Middle frontal gyrus (tissue), 1 donor: ENCODE measurements at regions not wholly inside any gene's neighbourhood (a gene's known extent, or its start where the extent isn't known, plus 50 kb on each side); places are given as distances from the start of the nearest gene placed in this dataset.
A peak's percentile ranks its signal among the peaks of the same experiment; 100 is the strongest.
"Not testable (repeated sequence)": the region's sequence is repeated elsewhere in the genome, so short reads cannot be mapped to it uniquely, and the experiment has no call there.

Experiments
- DNase-seq: peaks from one replicate; pipeline ENCODE4 v3.0.0-alpha.2; 2015; ENCODE audit warnings: low spot score; ENCODE audit errors: extremely low spot score

- DNase-seq, result no peak
These were observed 375.0 kb upstream of the CCNH start for GRCh38 chr5:87787625-87788256.

DNA sequence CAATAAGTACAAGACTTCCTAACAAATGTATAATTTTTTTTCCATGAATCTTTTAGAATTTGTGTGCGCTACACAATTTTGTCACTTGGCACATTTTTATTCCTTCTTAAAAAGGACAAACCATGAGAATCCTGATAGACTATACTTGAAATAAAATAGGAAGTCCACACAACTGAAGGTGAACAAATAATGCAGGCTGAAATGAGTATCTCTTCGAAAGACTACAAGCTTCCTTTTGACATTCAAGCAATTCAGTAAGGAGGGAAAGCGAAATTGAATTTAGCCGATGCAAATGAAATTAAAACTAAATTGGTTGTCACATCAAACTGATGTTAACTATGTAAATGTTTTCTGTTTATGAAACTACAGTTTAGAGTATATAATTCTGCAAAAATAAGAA lies 374.4 kb upstream of the CCNH start:
- no peak for DNase-seq

GRCh38 chr5:87786471-87786870 lies 373.7 kb upstream of the CCNH start:
- DNase-seq, result no peak

DNA sequence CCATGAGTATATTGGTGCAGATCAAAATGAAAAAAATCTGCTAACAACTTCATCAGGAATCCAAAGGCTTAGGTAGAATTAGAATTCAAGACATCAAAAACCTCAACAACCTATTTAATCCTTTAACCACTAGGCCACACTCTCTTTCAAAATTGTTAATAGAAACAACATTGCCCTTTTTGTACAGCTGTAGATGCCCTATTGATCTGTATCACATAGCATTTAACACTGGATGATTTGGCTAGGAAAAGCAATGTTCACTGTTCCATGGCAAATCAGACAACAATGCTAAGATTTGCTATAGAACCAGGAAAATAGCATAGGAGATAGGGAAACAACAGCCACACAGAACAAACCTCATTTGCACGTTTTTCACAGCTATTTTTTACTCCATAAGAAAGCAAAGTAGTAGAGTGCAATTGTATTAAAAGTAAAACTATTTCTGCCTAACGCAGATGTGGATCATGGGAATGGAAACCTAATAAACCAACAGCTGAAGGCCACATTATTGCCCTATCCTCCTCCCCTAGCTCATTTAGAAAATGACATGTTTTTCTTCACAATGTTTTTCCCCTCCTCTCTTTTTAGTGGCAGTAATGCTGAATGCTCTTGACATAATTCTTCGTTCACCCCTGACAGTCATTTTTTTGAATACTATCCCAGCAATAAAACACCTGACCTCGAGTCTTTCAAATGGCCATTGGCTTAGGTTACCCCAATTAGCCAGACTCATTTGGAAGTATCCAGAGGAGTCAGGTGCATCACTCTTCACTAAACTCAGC lies 373.0 kb upstream of the CCNH start:
- DNase-seq, result no peak

DNA sequence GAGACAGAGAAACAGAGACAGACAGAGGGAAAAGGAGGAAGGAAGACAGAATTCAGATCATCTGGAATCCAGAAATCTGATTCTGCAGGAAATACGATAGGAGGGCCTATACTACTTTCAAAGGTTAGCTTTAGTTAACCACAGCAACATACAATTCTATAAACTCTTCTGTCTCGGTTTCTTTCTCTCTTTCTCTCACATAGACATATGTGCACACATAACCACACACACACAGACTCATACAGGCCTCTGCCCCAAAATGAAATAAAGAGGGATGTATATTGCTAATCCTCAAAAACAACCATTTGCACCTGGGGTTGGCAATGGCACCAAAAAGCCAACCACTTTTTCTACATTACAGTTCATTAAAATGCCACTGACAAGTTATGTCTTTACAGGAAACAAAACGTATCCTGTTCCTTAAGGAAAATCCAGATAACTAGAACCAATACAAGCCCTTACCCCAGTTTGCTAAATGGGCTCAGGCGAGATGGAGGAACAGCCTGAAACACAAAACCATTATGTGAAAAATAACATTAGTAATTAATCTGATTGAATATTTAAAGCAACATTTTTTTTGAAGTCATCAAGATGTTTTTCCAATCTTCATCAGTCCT lies 372.3 kb upstream of the CCNH start:
- no peak for DNase-seq

DNA sequence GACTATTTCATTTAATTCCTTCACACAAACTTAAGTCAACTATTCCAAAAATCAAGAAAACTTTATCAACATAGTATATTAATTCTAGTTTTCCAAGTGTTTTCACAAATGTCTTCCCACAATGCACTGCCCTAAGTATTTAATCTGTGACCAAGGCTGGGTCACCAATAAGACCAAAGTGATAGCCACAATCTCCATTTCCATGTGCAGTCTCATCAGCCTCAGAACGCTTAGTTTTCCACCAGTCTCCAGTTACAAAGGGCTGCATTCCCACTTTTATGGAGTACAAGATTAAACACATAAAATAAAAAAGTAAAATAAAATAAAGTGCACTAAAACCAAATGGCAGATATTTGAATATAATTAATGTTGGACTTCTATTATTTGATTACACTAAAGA lies 371.6 kb upstream of the CCNH start:
- DNase-seq, result no peak

- no peak for DNase-seq
These were observed 370.2 kb upstream of the CCNH start for GRCh38 chr5:87782916-87783315.

DNA sequence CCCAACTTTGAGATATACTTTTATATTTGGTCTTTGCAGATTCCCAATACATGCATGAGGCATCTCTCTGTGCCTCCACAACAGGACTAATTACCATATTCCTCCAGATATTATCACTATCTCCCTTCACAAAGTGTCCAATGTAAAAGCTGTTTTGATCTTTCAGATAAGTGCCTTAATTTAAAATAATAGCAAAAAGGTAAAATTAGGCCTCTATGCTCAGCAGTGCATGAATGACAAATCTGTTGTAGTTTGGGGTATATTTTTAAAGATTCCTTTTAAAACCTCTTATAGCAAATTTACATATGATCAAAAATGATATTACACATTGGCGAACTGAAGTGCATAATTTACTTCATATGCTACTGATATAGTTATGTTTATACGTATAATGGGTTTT lies 369.2 kb upstream of the CCNH start:
- no peak for DNase-seq

- DNase-seq, result peak; percentile 92
These were observed 368.4 kb upstream of the CCNH start for GRCh38 chr5:87780831-87781760.

- DNase-seq, result no peak
These were observed 366.1 kb upstream of the CCNH start for GRCh38 chr5:87778876-87779275.

- DNase-seq, result no peak
These were observed 365.1 kb upstream of the CCNH start for GRCh38 chr5:87777877-87778276.

- no peak for DNase-seq
These were observed 364.1 kb upstream of the CCNH start for GRCh38 chr5:87776785-87777184.

GRCh38 chr5:87776302-87776701 lies 363.6 kb upstream of the CCNH start:
- not testable (repeated sequence) for DNase-seq

GRCh38 chr5:87775228-87775627 lies 362.5 kb upstream of the CCNH start:
- no peak for DNase-seq

DNA sequence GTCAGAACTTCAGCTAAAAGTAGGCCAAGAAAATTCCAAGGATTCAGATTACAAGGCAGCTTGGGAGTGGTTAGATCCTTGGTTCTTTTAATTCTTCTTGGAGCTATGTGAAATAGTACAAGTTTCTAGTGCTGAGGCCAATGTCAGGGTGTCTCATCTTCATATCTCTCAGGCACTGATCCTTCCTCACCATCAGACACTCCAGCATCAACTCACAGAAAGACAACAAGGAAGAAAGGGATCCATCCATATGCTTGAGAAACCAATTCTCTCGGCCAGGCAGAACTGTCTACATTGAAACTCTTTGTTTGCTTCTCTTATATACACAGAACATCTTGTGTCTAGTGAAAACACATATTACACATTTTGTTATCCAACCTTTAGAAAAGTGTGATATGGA lies 362.1 kb upstream of the CCNH start:
- no peak for DNase-seq

- no peak for DNase-seq
These were observed 357.9 kb upstream of the CCNH start for GRCh38 chr5:87770601-87771121.

GRCh38 chr5:87770016-87770570 lies 357.4 kb upstream of the CCNH start:
- no peak for DNase-seq

DNA sequence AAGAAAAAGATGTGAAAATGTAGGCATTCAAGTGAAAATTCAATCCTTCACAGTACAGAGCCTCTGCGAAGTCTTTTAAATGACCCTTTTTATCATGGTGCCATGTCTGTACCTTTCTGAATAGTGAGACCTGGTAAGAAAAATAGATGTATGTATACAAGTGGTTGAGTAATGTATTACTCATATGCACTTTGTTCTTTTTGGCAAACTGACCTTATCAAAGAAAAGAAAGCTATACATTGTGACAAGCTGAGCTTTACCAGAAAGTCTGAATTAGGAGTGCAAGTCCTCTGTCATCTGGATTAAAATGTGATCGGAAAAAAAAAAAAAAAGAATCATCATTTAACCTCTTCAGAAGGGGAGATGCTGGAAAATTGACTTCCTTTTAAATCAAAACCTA lies 356.4 kb upstream of the CCNH start:
- DNase-seq, result no peak

DNA sequence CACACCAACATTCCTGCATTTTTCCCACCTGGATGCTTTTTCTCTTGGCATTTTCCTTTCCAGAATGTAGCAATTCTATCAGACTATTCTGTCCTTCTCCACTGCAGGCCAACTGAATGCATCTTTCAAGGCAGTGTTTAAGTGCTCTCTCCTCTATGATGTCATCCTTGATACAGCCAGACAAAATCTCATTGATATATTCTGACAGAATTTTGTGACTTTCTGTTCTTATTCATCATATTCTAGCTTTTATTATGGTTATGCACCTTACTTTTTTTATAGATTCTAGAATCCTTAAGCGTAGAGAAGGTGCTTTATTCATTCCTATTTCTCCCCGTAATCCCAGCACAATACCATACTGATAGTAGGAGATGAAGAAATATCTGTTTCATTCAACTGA lies 355.5 kb upstream of the CCNH start:
- DNase-seq, result no peak

DNA sequence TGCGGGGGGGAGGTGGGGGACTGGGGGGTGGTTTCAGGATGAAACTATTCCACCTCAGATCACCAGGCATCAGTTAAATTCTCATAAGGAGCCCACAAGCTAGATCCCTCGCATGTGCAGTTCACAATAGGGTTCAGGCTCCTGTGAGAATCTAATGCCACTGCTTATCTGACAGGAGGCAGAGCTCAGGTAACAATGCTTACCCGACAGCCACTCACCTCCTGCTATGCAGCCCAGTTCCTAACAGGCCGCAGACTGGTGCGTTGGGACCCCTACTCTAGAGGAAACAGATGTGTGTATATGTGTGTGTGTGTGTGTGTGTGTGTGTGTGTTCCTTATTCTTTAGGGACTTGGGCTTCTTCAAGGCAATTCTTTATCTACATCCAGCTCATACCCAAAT lies 352.3 kb upstream of the CCNH start:
- DNase-seq, result no peak

DNA sequence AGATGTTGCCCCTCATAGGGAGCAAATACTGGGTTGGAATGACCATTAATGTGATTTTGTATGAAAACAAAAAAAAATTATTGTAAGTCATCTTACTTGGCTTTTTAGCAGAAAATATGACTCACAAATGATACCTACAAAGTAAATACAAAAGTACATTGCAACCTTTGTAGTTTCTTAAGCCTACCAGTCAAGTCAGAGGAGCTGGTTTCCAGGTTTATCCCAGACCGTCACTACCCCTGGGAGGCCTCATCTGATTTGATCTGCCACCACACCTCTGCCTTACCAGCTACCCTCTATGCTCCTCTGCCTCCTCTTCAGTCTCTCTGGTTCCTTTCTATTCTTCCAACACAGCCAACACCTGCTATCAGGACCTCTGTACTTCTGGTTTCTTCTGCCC lies 349.9 kb upstream of the CCNH start:
- DNase-seq, result no peak
